ENCODE measurements at regions not wholly inside any gene's neighbourhood (a gene's known extent, or its start where the extent isn't known, plus 50 kb on each side); places are given as distances from the start of the nearest gene placed in this dataset.

DNA sequence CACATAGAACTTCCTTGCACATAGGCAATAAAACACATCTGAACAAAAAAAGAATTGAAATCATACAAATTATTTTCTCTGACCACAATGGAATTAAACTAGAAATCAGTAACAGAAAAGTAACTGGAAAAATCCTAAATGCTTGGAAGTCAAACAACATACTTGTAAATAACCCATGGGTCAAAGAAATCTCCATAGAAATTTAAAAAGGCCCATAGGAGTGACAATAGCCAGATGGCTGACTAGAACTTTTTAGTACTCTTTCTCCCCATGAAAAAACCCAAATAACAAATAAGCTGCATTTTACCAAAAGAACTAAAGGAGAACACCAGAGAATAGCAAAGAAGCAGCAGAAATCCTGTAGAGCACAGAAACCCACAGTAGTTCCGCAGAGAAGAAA, 139.2 kb upstream of the COL3A1 start:
- Mint-ChIP-seq H3K27ac (no peak overlapping the region), H3K4me1 (ENCODE audit: low read depth) (no peaks in the 10 kb centered on the region), H3K36me3 (ENCODE audit: insufficient read depth) (no peaks in the 10 kb centered on the region), H3K9me3 (ENCODE audit: low read depth) (peaks cover 6% of the 10 kb centered on the region), H3K27me3 (no peaks in the 10 kb centered on the region), H3K4me3 (ENCODE audit: low read depth) (no peak overlapping the region)
- DNase-seq (ENCODE audit: low spot score, unreplicated experiment), result no peak
- TF ChIP-seq, protein P1, sequence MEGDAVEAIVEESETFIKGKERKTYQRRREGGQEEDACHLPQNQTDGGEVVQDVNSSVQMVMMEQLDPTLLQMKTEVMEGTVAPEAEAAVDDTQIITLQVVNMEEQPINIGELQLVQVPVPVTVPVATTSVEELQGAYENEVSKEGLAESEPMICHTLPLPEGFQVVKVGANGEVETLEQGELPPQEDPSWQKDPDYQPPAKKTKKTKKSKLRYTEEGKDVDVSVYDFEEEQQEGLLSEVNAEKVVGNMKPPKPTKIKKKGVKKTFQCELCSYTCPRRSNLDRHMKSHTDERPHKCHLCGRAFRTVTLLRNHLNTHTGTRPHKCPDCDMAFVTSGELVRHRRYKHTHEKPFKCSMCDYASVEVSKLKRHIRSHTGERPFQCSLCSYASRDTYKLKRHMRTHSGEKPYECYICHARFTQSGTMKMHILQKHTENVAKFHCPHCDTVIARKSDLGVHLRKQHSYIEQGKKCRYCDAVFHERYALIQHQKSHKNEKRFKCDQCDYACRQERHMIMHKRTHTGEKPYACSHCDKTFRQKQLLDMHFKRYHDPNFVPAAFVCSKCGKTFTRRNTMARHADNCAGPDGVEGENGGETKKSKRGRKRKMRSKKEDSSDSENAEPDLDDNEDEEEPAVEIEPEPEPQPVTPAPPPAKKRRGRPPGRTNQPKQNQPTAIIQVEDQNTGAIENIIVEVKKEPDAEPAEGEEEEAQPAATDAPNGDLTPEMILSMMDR (IDR thresholded peaks at IDR 0.05; ENCODE audit: unreplicated experiment), result no peak

DNA sequence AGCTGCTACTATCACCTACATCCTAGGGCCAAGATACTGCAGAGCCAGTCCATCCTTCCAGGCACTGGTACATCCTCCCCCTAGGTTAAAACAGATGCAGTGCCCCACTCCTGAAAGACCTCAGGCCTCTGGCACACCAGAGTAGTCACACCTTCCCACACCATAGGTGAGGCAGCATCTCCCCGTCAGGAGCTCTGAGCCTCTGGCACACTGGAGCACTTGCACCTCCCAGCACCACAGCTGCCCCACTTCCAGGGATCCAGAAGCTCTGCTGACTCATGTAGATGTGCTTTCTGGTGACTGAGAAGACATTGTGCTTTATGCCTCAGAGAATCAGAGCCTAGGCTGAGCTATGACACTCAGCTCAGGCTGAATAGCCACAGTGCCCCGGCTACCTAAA, 138.4 kb upstream of the COL3A1 start:
- H3K36me3 Mint-ChIP-seq (ENCODE audit: insufficient read depth), result no peaks in the 10 kb centered on the region
- H3K9me3 Mint-ChIP-seq (ENCODE audit: low read depth), result peaks cover 6% of the 10 kb centered on the region
- H3K27ac Mint-ChIP-seq, result no peak overlapping the region

DNA sequence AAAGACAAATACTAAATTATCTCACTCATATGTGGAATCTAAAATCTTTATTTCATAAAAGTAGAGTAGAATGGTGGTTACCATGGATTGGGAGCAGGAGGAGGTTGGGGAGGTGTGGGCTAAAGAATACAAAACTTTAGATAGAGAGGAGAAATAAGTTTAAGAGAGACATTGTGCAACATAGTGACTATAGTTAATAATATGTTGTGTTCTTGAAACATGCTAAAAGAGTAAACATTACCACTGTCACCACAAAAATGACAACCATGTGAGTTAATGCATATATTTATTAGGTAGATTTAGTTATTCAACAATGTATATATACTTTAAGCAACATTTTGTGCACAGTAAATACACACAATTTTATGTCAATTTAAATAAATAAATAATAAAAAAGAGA, 128.5 kb upstream of the COL3A1 start:
- H3K4me1 Mint-ChIP-seq (ENCODE audit: low read depth), result no peaks in the 10 kb centered on the region
- H3K36me3 Mint-ChIP-seq (ENCODE audit: insufficient read depth), result no peaks in the 10 kb centered on the region
- H3K27me3 Mint-ChIP-seq, result no peaks in the 10 kb centered on the region
- no peak for DNase-seq (ENCODE audit: low spot score, unreplicated experiment)
- H3K4me3 Mint-ChIP-seq (ENCODE audit: low read depth), result no peak overlapping the region
- TF ChIP-seq, protein P1 (IDR thresholded peaks at IDR 0.05; ENCODE audit: unreplicated experiment), result no peak
- no peaks in the 10 kb centered on the region for H3K9me3 Mint-ChIP-seq (ENCODE audit: low read depth)
- no peak overlapping the region for H3K27ac Mint-ChIP-seq

More for the DNA sequence above, 138.4 kb upstream of the COL3A1 start:
- TF ChIP-seq, protein P1 (IDR thresholded peaks at IDR 0.05; ENCODE audit: unreplicated experiment), result no peak
- no peaks in the 10 kb centered on the region for H3K27me3 Mint-ChIP-seq
- no peak for DNase-seq (ENCODE audit: low spot score, unreplicated experiment)
- no peaks in the 10 kb centered on the region for H3K4me1 Mint-ChIP-seq (ENCODE audit: low read depth)
- no peak overlapping the region for H3K4me3 Mint-ChIP-seq (ENCODE audit: low read depth)

- TF ChIP-seq, protein P1 (IDR thresholded peaks at IDR 0.05; ENCODE audit: unreplicated experiment), result no peak
- Mint-ChIP-seq H3K27ac (no peak overlapping the region), H3K36me3 (ENCODE audit: insufficient read depth) (no peaks in the 10 kb centered on the region), H3K27me3 (no peaks in the 10 kb centered on the region), H3K4me3 (ENCODE audit: low read depth) (no peak overlapping the region), H3K9me3 (ENCODE audit: low read depth) (no peaks in the 10 kb centered on the region), H3K4me1 (ENCODE audit: low read depth) (no peaks in the 10 kb centered on the region)
- no peak for DNase-seq (ENCODE audit: low spot score, unreplicated experiment)
Observed at GRCh38 chr2:188848887-188849435, 125.2 kb upstream of the COL3A1 start.

- DNase-seq (ENCODE audit: low spot score, unreplicated experiment), result no peak
- Mint-ChIP-seq H3K36me3 (ENCODE audit: insufficient read depth) (no peaks in the 10 kb centered on the region), H3K9me3 (ENCODE audit: low read depth) (no peaks in the 10 kb centered on the region), H3K27ac (no peak overlapping the region), H3K4me1 (ENCODE audit: low read depth) (no peaks in the 10 kb centered on the region), H3K27me3 (no peaks in the 10 kb centered on the region), H3K4me3 (ENCODE audit: low read depth) (no peak overlapping the region)
- TF ChIP-seq, protein P1 (IDR thresholded peaks at IDR 0.05; ENCODE audit: unreplicated experiment), result no peak
Observed at GRCh38 chr2:188850786-188851185, 123.4 kb upstream of the COL3A1 start.

Data from progenitor cell of endocrine pancreas (in vitro differentiated cells).